K562 (cell line): ENCODE measurements at regions not wholly inside any gene's neighbourhood (a gene's known extent, or its start where the extent isn't known, plus 50 kb on each side); places are given as distances from the start of the nearest gene placed in this dataset.

Source experiments
- AFF4 ChIP-seq: sonication (generic); formaldehyde crosslinking; IDR thresholded peaks from 2 replicates; pipeline ENCODE4 v1.8.0; 2023; ENCODE audit warnings: mild to moderate bottlenecking, missing genetic modification reagents
- GTF2B ChIP-seq: IDR thresholded peaks from 2 replicates; pipeline ENCODE4 v1.6.1; 2011; ENCODE audit not compliant: insufficient read length; ENCODE audit errors: extremely low read depth
- IRF1 ChIP-seq: sonication (generic); formaldehyde crosslinking; IDR thresholded peaks from 2 replicates; pipeline ENCODE4 v1.8.0; 2022; ENCODE audit warnings: missing genetic modification reagents, mild to moderate bottlenecking, borderline replicate concordance
- SMARCE1 ChIP-seq: fragments of 450-650 bp; IDR thresholded peaks from 2 replicates; pipeline ENCODE4 v1.7.1; 2016; ENCODE audit warnings: mild to moderate bottlenecking
- TCF7 ChIP-seq: sonication (generic); IDR thresholded peaks from 2 replicates; pipeline ENCODE4 v1.6.1; 2016; ENCODE audit warnings: antibody characterized with exemption, borderline replicate concordance
- ZSCAN29 ChIP-seq: fragments of 450-650 bp; IDR thresholded peaks from 2 replicates; pipeline ENCODE4 v1.6.1; 2017
- TF ChIP-seq, protein P1 (sequence below): fragments of 450-650 bp; IDR thresholded peaks from 2 replicates; pipeline ENCODE4 v1.6.1; 2017; ENCODE audit warnings: antibody characterized with exemption

GRCh38 chr1:101664726-101665125, 332.0 kb downstream of the OLFM3 start (continued):
- TF ChIP-seq AFF4 (CRISPR knock-in tag) (no peak), GTF2B (no peak), SMARCE1 (no peak), ZSCAN29 (no peak), TCF7 (no peak), IRF1 (no peak)
- TF ChIP-seq, protein P1, sequence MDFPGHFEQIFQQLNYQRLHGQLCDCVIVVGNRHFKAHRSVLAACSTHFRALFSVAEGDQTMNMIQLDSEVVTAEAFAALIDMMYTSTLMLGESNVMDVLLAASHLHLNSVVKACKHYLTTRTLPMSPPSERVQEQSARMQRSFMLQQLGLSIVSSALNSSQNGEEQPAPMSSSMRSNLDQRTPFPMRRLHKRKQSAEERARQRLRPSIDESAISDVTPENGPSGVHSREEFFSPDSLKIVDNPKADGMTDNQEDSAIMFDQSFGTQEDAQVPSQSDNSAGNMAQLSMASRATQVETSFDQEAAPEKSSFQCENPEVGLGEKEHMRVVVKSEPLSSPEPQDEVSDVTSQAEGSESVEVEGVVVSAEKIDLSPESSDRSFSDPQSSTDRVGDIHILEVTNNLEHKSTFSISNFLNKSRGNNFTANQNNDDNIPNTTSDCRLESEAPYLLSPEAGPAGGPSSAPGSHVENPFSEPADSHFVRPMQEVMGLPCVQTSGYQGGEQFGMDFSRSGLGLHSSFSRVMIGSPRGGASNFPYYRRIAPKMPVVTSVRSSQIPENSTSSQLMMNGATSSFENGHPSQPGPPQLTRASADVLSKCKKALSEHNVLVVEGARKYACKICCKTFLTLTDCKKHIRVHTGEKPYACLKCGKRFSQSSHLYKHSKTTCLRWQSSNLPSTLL = no peak
